SW480 (cell line): ENCODE measurements at regions not wholly inside any gene's neighbourhood (a gene's known extent, or its start where the extent isn't known, plus 50 kb on each side); places are given as distances from the start of the nearest gene placed in this dataset.

Experiments
- DNase-seq: peaks from one replicate; pipeline ENCODE4 v3.0.0-alpha.2; 2016; ENCODE audit warnings: low spot score

GRCh38 chr10:29028486-29028885, 260.4 kb upstream of the LYZL1 start:
- no peak for DNase-seq

- no peak for DNase-seq
These were observed 258.0 kb upstream of the LYZL1 start for GRCh38 chr10:29030900-29031299.

- DNase-seq = no peak
These were observed 256.7 kb upstream of the LYZL1 start for GRCh38 chr10:29032169-29032568.

GRCh38 chr10:29033311-29033940, 255.4 kb upstream of the LYZL1 start:
- no peak for DNase-seq

GRCh38 chr10:29034592-29034991, 254.3 kb upstream of the LYZL1 start:
- no peak for DNase-seq

GRCh38 chr10:29035721-29036120, 253.1 kb upstream of the LYZL1 start:
- no peak for DNase-seq

GRCh38 chr10:29037348-29038113, 251.3 kb upstream of the LYZL1 start:
- no peak for DNase-seq

- no peak for DNase-seq
These were observed 249.8 kb upstream of the LYZL1 start for GRCh38 chr10:29039091-29039490.

- DNase-seq = no peak
These were observed 249.1 kb upstream of the LYZL1 start for GRCh38 chr10:29039677-29040189.

GRCh38 chr10:29041616-29042015, 247.3 kb upstream of the LYZL1 start:
- DNase-seq = no peak

GRCh38 chr10:29048506-29048905, 240.4 kb upstream of the LYZL1 start:
- DNase-seq = no peak

- no peak for DNase-seq
These were observed 238.8 kb upstream of the LYZL1 start for GRCh38 chr10:29050081-29050480.

- no peak for DNase-seq
These were observed 233.8 kb upstream of the LYZL1 start for GRCh38 chr10:29055101-29055500.

GRCh38 chr10:29056729-29057128, 232.1 kb upstream of the LYZL1 start:
- DNase-seq = no peak

- no peak for DNase-seq
These were observed 231.0 kb upstream of the LYZL1 start for GRCh38 chr10:29057822-29058331.

- no peak for DNase-seq
These were observed 224.8 kb upstream of the LYZL1 start for GRCh38 chr10:29063806-29064644.

- DNase-seq = no peak
These were observed 224.2 kb upstream of the LYZL1 start for GRCh38 chr10:29064680-29065079.

GRCh38 chr10:29067161-29067560, 221.7 kb upstream of the LYZL1 start:
- no peak for DNase-seq

- DNase-seq = no peak
These were observed 221.2 kb upstream of the LYZL1 start for GRCh38 chr10:29067628-29068027.

- DNase-seq = no peak
These were observed 220.6 kb upstream of the LYZL1 start for GRCh38 chr10:29068302-29068701.

GRCh38 chr10:29068966-29069365, 219.9 kb upstream of the LYZL1 start:
- DNase-seq = no peak

- no peak for DNase-seq
These were observed 218.9 kb upstream of the LYZL1 start for GRCh38 chr10:29069941-29070340.
